Endothelial cell of umbilical vein (primary cell): ENCODE measurements at regions not wholly inside any gene's neighbourhood (a gene's known extent, or its start where the extent isn't known, plus 50 kb on each side); places are given as distances from the start of the nearest gene placed in this dataset.

Source experiments
- BruUV-seq: library from RNA; stranded (reverse); fragments of 400-500 nt; replicated peaks from 2 replicates; lab custom pipeline; 2021; lab: Mats Ljungman, UMichigan
- CTCF ChIA-PET: fragments of 300-600, 350-600 bp; sonication (Branson Sonifier 250); formaldehyde crosslinking; loops from one replicate; lab custom pipeline; 2021; ENCODE audit warnings: antibody characterized with exemption, inconsistent platforms; lab: Charles Lee
- POLR2A ChIA-PET: fragments of 300-600, 350-600 bp; sonication (Branson Sonifier 250); formaldehyde crosslinking; loops from one replicate; lab custom pipeline; 2021; ENCODE audit warnings: antibody characterized with exemption, inconsistent platforms; lab: Charles Lee
- DNase-seq: peaks from one replicate; pipeline ENCODE4 v3.0.0-alpha.2; 2011; ENCODE audit warnings: low read depth, low spot score
- FAIRE-seq: peaks from 2 replicates; lab custom pipeline; 2011; peaks lifted over from hg19 to GRCh38; lab: Jason Lieb, UNC
- H2AFZ ChIP-seq: 2 replicates; pipeline ENCODE4 v1.6.0; 2012; ENCODE audit warnings: low read depth, low read length, control low read depth, inconsistent platforms
- H3K27ac ChIP-seq: 2 replicates; pipeline ENCODE4 v1.5.1; 2011; ENCODE audit warnings: low read depth, mild to moderate bottlenecking, control low read depth, low read length, moderate library complexity; ENCODE audit not compliant: insufficient read depth
- H3K27me3 ChIP-seq, 2 experiments: 2 replicates each; pipeline versions ENCODE4 v1.6.0 to v1.6.1; 2011; ENCODE audit warnings: low read length in 2 of 2, mixed read lengths in 1 of 2; ENCODE audit not compliant: control insufficient read depth in 2 of 2, insufficient read depth in 2 of 2
- H3K36me3 ChIP-seq, 2 experiments: 2 replicates in 1 of 2; 3 replicates in 1 of 2; pipeline ENCODE4 v1.5.1; 2011; ENCODE audit warnings: low read length in 2 of 2, mild to moderate bottlenecking in 1 of 2, moderate library complexity in 1 of 2; ENCODE audit not compliant: control insufficient read depth in 2 of 2, insufficient read depth in 2 of 2; ENCODE audit errors: extremely low read depth in 1 of 2
- H3K4me1 ChIP-seq: 3 replicates; pipeline ENCODE4 v1.5.1; 2011; ENCODE audit warnings: mild to moderate bottlenecking, low read length; ENCODE audit not compliant: control insufficient read depth, insufficient read depth; ENCODE audit errors: extremely low read depth
- H3K4me2 ChIP-seq: 2 replicates; pipeline ENCODE4 v1.6.1; 2011; ENCODE audit warnings: low read length, control low read depth, mixed read lengths; ENCODE audit not compliant: insufficient read depth
- H3K4me3 ChIP-seq, 3 experiments: fragments of 200-600 bp in 1 of 3; sonication (generic), shearing (Covaris generic) in 1 of 3; replicated peaks in 1 of 3; 2 replicates each; pipeline ENCODE4 v1.5.1; 2011 to 2016; ENCODE audit warnings: control low read depth in 3 of 3, low read length in 3 of 3, mild to moderate bottlenecking in 2 of 3, inconsistent platforms in 1 of 3, low read depth in 1 of 3, moderate library complexity in 1 of 3; ENCODE audit not compliant: insufficient read depth in 1 of 3
- H3K79me2 ChIP-seq: 2 replicates; pipeline ENCODE4 v1.6.0; 2012; ENCODE audit warnings: low read length, inconsistent platforms; ENCODE audit not compliant: control insufficient read depth, insufficient read depth
- H3K9ac ChIP-seq: replicated peaks from 2 replicates; pipeline ENCODE3; 2011; ENCODE audit warnings: low read length, control low read depth; ENCODE audit not compliant: insufficient read depth; ENCODE audit errors: extremely low read depth
- H3K9me1 ChIP-seq: replicated peaks from 3 replicates; pipeline ENCODE4 v1.6.0; 2011; ENCODE audit warnings: mild to moderate bottlenecking, low read length; ENCODE audit not compliant: control insufficient read depth, insufficient read depth; ENCODE audit errors: extremely low read depth
- H3K9me3 ChIP-seq: replicated peaks from 2 replicates; pipeline ENCODE4 v1.5.1; 2012; ENCODE audit warnings: low read length, inconsistent platforms; ENCODE audit not compliant: control insufficient read depth, insufficient read depth
- H4K20me1 ChIP-seq: replicated peaks from 2 replicates; pipeline ENCODE3; 2011; ENCODE audit warnings: mild to moderate bottlenecking, low read length; ENCODE audit not compliant: control insufficient read depth, insufficient read depth; ENCODE audit errors: extremely low read depth
- EZH2 ChIP-seq: IDR thresholded peaks from 2 replicates; pipeline ENCODE4 v1.6.1; 2012; ENCODE audit warnings: borderline replicate concordance, low read depth, mild to moderate bottlenecking, moderate library complexity, low read length, inconsistent platforms; ENCODE audit not compliant: severe bottlenecking
- FOS ChIP-seq: IDR thresholded peaks from 2 replicates; pipeline ENCODE4 v1.6.1; 2011; ENCODE audit warnings: mild to moderate bottlenecking, low read length, moderate library complexity, borderline replicate concordance; ENCODE audit not compliant: insufficient read depth
- GATA2 ChIP-seq: IDR thresholded peaks from 2 replicates; pipeline ENCODE4 v1.7.0; 2011; ENCODE audit warnings: low read depth, mild to moderate bottlenecking, moderate library complexity, mixed read lengths, low read length; ENCODE audit not compliant: insufficient read length, insufficient read depth
- JUN ChIP-seq: IDR thresholded peaks from 2 replicates; pipeline ENCODE4 v1.6.1; 2011; ENCODE audit warnings: borderline replicate concordance, low read depth; ENCODE audit not compliant: insufficient read length, insufficient read depth
- MAX ChIP-seq: IDR thresholded peaks from 2 replicates; pipeline ENCODE4 v1.6.1; 2011; ENCODE audit not compliant: insufficient read depth, insufficient read length
- MYC ChIP-seq: IDR thresholded peaks from one replicate; pipeline ENCODE4 v1.6.1; 2011; ENCODE audit warnings: mild to moderate bottlenecking, low read depth, low read length
- POLR2A ChIP-seq: IDR thresholded peaks from 2 replicates; pipeline ENCODE4 v1.6.1; 2012; ENCODE audit warnings: low read depth, mild to moderate bottlenecking, control low read depth, low read length
- POLR2AphosphoS5 ChIP-seq: IDR thresholded peaks from 2 replicates; pipeline ENCODE4 v1.6.1; 2012; ENCODE audit warnings: low read depth, mild to moderate bottlenecking, control low read depth, low read length, moderate library complexity; ENCODE audit not compliant: insufficient read depth
- dilution Hi-C: fragments of 300-500 bp; cut with MboI; formaldehyde crosslinking; loops from one replicate; pipeline ENCODE4 v1.15.0; 2019; ENCODE audit warnings: low sequenced_read_pairs; ENCODE audit not compliant: extremely low pct_ligation_motif_present
- intact Hi-C: fragments of 100-400 bp; cut with micrococcal nuclease; formaldehyde crosslinking; loops from one replicate; pipeline ENCODE4 v1.10.0; 2022
- TF ChIP-seq, protein P1 (sequence below), 2 donors: IDR thresholded peaks; 1 replicate in 1 of 2; 2 replicates in 1 of 2; pipeline ENCODE4 v1.5.1; 2011; ENCODE audit warnings: low read length in 2 of 2, mild to moderate bottlenecking in 2 of 2, moderate library complexity in 2 of 2, control low read depth in 1 of 2, inconsistent platforms in 1 of 2, low read depth in 1 of 2; ENCODE audit not compliant: insufficient read depth in 1 of 2; ENCODE audit errors: extremely low read depth in 1 of 2

GRCh38 chr4:128342762-128343161, 55.1 kb upstream of the PGRMC2 start:
- Histone ChIP-seq H4K20me1 (no peaks in the 10 kb centered on the region), H3K79me2 (no peaks in the 10 kb centered on the region), H3K9ac (no peak overlapping the region), H2AFZ (no peak overlapping the region), H3K4me1 (peaks cover 16% of the 10 kb centered on the region), H3K27me3 (no peaks in the 10 kb centered on the region), H3K4me3 (no peak overlapping the region), H3K9me1 (no peaks in the 10 kb centered on the region), H3K36me3 (no peaks in the 10 kb centered on the region), H3K4me2 (no peak overlapping the region), H3K27ac (no peak overlapping the region), H3K9me3 (no peaks in the 10 kb centered on the region)
- BruUV-seq: no TSS peak
- DNase-seq (no peak), FAIRE-seq (no peak)
- POLR2A ChIA-PET: no interaction called here
- dilution Hi-C loops: no loop called here
- intact Hi-C loops: no loop called here
- no peak for TF ChIP-seq POLR2A
- TF ChIP-seq, protein P1, sequence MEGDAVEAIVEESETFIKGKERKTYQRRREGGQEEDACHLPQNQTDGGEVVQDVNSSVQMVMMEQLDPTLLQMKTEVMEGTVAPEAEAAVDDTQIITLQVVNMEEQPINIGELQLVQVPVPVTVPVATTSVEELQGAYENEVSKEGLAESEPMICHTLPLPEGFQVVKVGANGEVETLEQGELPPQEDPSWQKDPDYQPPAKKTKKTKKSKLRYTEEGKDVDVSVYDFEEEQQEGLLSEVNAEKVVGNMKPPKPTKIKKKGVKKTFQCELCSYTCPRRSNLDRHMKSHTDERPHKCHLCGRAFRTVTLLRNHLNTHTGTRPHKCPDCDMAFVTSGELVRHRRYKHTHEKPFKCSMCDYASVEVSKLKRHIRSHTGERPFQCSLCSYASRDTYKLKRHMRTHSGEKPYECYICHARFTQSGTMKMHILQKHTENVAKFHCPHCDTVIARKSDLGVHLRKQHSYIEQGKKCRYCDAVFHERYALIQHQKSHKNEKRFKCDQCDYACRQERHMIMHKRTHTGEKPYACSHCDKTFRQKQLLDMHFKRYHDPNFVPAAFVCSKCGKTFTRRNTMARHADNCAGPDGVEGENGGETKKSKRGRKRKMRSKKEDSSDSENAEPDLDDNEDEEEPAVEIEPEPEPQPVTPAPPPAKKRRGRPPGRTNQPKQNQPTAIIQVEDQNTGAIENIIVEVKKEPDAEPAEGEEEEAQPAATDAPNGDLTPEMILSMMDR (IDR thresholded peaks at IDR 0.05; ENCODE audit: extremely low read depth in 1 of 2, insufficient read depth in 1 of 2, low read depth in 1 of 2, low read length in 2 of 2): no peak
- TF ChIP-seq GATA2: no peak
- TF ChIP-seq JUN: no peak
- TF ChIP-seq FOS: no peak
- TF ChIP-seq MYC: no peak
- CTCF ChIA-PET: interaction anchor here (1.1 to 1.4 kb wide), 3 partner anchors 11 to 57 kb away, joined by 3 to 4 read pairs (median 3); no protein-coding TSS in a partner anchor

- no peak for TF ChIP-seq EZH2
- no peak for TF ChIP-seq MYC
- TF ChIP-seq, protein P1 (IDR thresholded peaks at IDR 0.05; ENCODE audit: extremely low read depth in 1 of 2, insufficient read depth in 1 of 2, low read depth in 1 of 2, low read length in 2 of 2): no peak
- no peak for TF ChIP-seq JUN
- TF ChIP-seq POLR2AphosphoS5: no peak
- no peak for TF ChIP-seq MAX
- no peak for TF ChIP-seq POLR2A
- no peak for TF ChIP-seq FOS
- TF ChIP-seq GATA2: no peak
- intact Hi-C loops: no loop called here
Observed at GRCh38 chr4:128341634-128342033, 54.0 kb upstream of the PGRMC2 start.

More at GRCh38 chr4:128341634-128342033, 54.0 kb upstream of the PGRMC2 start:
- DNase-seq (no peak), FAIRE-seq (no peak)
- Histone ChIP-seq H3K79me2 (no peaks in the 10 kb centered on the region), H3K9me3 (no peaks in the 10 kb centered on the region), H3K4me2 (no peak overlapping the region), H4K20me1 (no peaks in the 10 kb centered on the region), H3K27ac (no peak overlapping the region), H3K4me1 (peaks cover 20% of the 10 kb centered on the region), H3K36me3 (no peaks in the 10 kb centered on the region), H3K9me1 (no peaks in the 10 kb centered on the region), H3K4me3 (no peak overlapping the region), H3K9ac (no peak overlapping the region), H3K27me3 (no peaks in the 10 kb centered on the region), H2AFZ (no peak overlapping the region)
- ChIA-PET CTCF (interaction anchor here (1.0 to 1.4 kb wide), 2 partner anchors 53 to 56 kb away, joined by 3 read pairs; no protein-coding TSS in a partner anchor), POLR2A (no interaction called here)
- dilution Hi-C loops: no loop called here
- no TSS peak for BruUV-seq
